ENCODE measurements at regions not wholly inside any gene's neighbourhood (a gene's known extent, or its start where the extent isn't known, plus 50 kb on each side); places are given as distances from the start of the nearest gene placed in this dataset.

GRCh38 chr2:128682729-128683284, 364.1 kb upstream of the HS6ST1 start:
- 88% methylated on average over 13 of the region's 13 CpGs for WGBS
- Histone ChIP-seq H3K36me3 (ENCODE audit: control insufficient read depth in 4 of 4, insufficient read depth in 3 of 4, low read depth in 1 of 4, low read length in 3 of 4) (no peaks in the 10 kb centered on the region), H3K4me3 (ENCODE audit: low read depth in 1 of 3, low read length in 3 of 3) (no peak overlapping the region), H3K4me1 (ENCODE audit: control insufficient read depth in 4 of 4, insufficient read depth in 4 of 4, low read length in 3 of 4) (no peaks in the 10 kb centered on the region), H3K27me3 (ENCODE audit: control insufficient read depth in 4 of 4, insufficient read depth in 4 of 4, low read length in 3 of 4) (no peaks in the 10 kb centered on the region), H3K9ac (ENCODE audit: low read depth in 1 of 2, low read length in 2 of 2) (no peak overlapping the region), H3K27ac (ENCODE audit: low read depth in 1 of 2, low read length in 2 of 2) (no peak overlapping the region), H3K9me3 (ENCODE audit: control insufficient read depth in 4 of 4, low read length in 3 of 4) (no peaks in the 10 kb centered on the region)
- no peak for TF ChIP-seq GABPA (IDR thresholded peaks at IDR 0.05 in 1 of 2, conservative IDR thresholded peaks at IDR 0.05 in 1 of 2)
- TF ChIP-seq RAD21 (IDR thresholded peaks at IDR 0.05), result no peak
- no peak for TF ChIP-seq MAX (IDR thresholded peaks at IDR 0.05)
- TF ChIP-seq TAF1 (conservative IDR thresholded peaks at IDR 0.05), result no peak
- TF ChIP-seq FOXA1 (IDR thresholded peaks at IDR 0.05), result no peak
- TF ChIP-seq CTCF (IDR thresholded peaks at IDR 0.05; ENCODE audit: low read depth, low read length, missing input control), result no peak
- TF ChIP-seq HNF4G (IDR thresholded peaks at IDR 0.05), result no peak
- TF ChIP-seq EGR1 (IDR thresholded peaks at IDR 0.05; ENCODE audit: low read depth in 2 of 2), result no peak
- TF ChIP-seq, protein P1, sequence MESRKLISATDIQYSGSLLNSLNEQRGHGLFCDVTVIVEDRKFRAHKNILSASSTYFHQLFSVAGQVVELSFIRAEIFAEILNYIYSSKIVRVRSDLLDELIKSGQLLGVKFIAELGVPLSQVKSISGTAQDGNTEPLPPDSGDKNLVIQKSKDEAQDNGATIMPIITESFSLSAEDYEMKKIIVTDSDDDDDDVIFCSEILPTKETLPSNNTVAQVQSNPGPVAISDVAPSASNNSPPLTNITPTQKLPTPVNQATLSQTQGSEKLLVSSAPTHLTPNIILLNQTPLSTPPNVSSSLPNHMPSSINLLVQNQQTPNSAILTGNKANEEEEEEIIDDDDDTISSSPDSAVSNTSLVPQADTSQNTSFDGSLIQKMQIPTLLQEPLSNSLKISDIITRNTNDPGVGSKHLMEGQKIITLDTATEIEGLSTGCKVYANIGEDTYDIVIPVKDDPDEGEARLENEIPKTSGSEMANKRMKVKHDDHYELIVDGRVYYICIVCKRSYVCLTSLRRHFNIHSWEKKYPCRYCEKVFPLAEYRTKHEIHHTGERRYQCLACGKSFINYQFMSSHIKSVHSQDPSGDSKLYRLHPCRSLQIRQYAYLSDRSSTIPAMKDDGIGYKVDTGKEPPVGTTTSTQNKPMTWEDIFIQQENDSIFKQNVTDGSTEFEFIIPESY (IDR thresholded peaks at IDR 0.05), result no peak
- TF ChIP-seq HNF4A (conservative IDR thresholded peaks at IDR 0.05), result no peak
- no peak for TF ChIP-seq ATF3 (IDR thresholded peaks at IDR 0.05)
- TF ChIP-seq RXRA (IDR thresholded peaks at IDR 0.05), result no peak
- no peak for TF ChIP-seq SP1 (IDR thresholded peaks at IDR 0.05)
- no peak for TF ChIP-seq FOXA2 (IDR thresholded peaks at IDR 0.05)
- TF ChIP-seq REST (IDR thresholded peaks at IDR 0.05), result no peak
- TF ChIP-seq YY1 (IDR thresholded peaks at IDR 0.05), result no peak
- no peak for TF ChIP-seq NR2F2 (IDR thresholded peaks at IDR 0.05)
- TF ChIP-seq JUND (IDR thresholded peaks at IDR 0.05), result no peak
- no peak for DNase-seq (ENCODE audit: low spot score)

All from liver (tissue), 8 donors.